ENCODE measurements at regions not wholly inside any gene's neighbourhood (a gene's known extent, or its start where the extent isn't known, plus 50 kb on each side); places are given as distances from the start of the nearest gene placed in this dataset.

- TF ChIP-seq CTCF (IDR thresholded peaks at IDR 0.05; ENCODE audit: insufficient read depth, low read depth, low read length) = no peak
- no peak for TF ChIP-seq EZH2 (IDR thresholded peaks at IDR 0.05; ENCODE audit: insufficient read depth, low read length)
Measured at GRCh38 chrX:155679715-155680114, 67.0 kb upstream of the TMLHE start.

Measured in astrocyte (in vitro differentiated cells and primary cell).